ENCODE measurements at regions not wholly inside any gene's neighbourhood (a gene's known extent, or its start where the extent isn't known, plus 50 kb on each side); places are given as distances from the start of the nearest gene placed in this dataset.

DNA sequence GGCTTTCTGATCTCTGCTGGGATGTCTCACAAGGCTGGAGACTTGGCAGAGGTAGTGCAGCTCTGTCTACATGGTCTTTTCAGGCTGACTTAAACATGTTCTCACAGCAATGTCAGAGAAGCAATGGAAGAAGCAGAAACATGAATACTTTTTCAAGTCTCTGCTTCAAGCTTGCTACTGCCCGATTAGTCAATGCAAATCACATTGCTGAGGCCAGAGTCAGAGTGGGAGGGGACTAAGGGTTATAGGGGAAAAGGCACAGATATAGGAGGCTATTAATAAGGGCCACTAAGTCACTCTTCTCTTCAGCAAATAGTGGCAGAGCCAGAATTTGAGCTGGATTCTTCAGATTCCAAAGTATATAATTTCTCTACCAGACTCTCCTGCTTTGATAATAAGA, 390.5 kb downstream of the TMEM135 start:
- no peak for DNase-seq
- no peak overlapping the region for H2BK5ac ChIP-seq (ENCODE audit: insufficient read length, low read length)
- H3K14ac ChIP-seq (ENCODE audit: insufficient read depth, low read length), result no peak overlapping the region
- H3K9ac ChIP-seq (ENCODE audit: extremely low read depth, insufficient read length, low read length), result no peak overlapping the region
- H2BK15ac ChIP-seq (ENCODE audit: low read depth, low read length), result no peak overlapping the region
- TF ChIP-seq, protein P1, sequence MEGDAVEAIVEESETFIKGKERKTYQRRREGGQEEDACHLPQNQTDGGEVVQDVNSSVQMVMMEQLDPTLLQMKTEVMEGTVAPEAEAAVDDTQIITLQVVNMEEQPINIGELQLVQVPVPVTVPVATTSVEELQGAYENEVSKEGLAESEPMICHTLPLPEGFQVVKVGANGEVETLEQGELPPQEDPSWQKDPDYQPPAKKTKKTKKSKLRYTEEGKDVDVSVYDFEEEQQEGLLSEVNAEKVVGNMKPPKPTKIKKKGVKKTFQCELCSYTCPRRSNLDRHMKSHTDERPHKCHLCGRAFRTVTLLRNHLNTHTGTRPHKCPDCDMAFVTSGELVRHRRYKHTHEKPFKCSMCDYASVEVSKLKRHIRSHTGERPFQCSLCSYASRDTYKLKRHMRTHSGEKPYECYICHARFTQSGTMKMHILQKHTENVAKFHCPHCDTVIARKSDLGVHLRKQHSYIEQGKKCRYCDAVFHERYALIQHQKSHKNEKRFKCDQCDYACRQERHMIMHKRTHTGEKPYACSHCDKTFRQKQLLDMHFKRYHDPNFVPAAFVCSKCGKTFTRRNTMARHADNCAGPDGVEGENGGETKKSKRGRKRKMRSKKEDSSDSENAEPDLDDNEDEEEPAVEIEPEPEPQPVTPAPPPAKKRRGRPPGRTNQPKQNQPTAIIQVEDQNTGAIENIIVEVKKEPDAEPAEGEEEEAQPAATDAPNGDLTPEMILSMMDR (conservative IDR thresholded peaks at IDR 0.05), result no peak
- no peak overlapping the region for H3K4ac ChIP-seq (ENCODE audit: low read depth, low read length)
- no peak overlapping the region for H4K91ac ChIP-seq (ENCODE audit: insufficient read length, low read depth, low read length)
- H3K79me1 ChIP-seq (ENCODE audit: insufficient read depth, low read depth, low read length, poor library complexity, severe bottlenecking), result no peaks in the 10 kb centered on the region
- no peaks in the 10 kb centered on the region for H3K27me3 Mint-ChIP-seq (ENCODE audit: low read depth)
- H3K4me2 ChIP-seq (ENCODE audit: insufficient read depth, insufficient read length, low read length), result no peak overlapping the region
- no peak overlapping the region for H4K5ac ChIP-seq (ENCODE audit: insufficient read length, low read depth, low read length)
- no peak overlapping the region for H2BK20ac ChIP-seq (ENCODE audit: low read depth, low read length, poor library complexity, severe bottlenecking)
- no peak overlapping the region for H3K27ac ChIP-seq (ENCODE audit: insufficient read length, low read depth, low read length)
- no peak overlapping the region for H2AFZ ChIP-seq (ENCODE audit: low read length)
- WGBS (ENCODE audit: extremely low coverage, insufficient read length, low lambda C conversion rate), result no CpG with 5 or more reads among the region's 1 CpG
- no peak overlapping the region for H3K18ac ChIP-seq (ENCODE audit: insufficient read length, low read depth, low read length)
- no peak overlapping the region for H3K23ac ChIP-seq (ENCODE audit: insufficient read length, low read depth, low read length)
- no peak overlapping the region for H2BK120ac ChIP-seq (ENCODE audit: low read depth, low read length, poor library complexity, severe bottlenecking)
- H2BK12ac ChIP-seq (ENCODE audit: insufficient read length, low read depth, low read length), result no peak overlapping the region
- H3K9me3 ChIP-seq (ENCODE audit: control insufficient read depth, low read depth, low read length), result no peaks in the 10 kb centered on the region
- peaks cover 5% of the 10 kb centered on the region; the same call in 1 of the 2 replicates for H3K4me1 ChIP-seq (ENCODE audit: insufficient read depth, low read length)
- H3K23me2 ChIP-seq (ENCODE audit: insufficient read length, low read depth, low read length, poor library complexity, severe bottlenecking), result no peaks in the 10 kb centered on the region
- H4K20me1 ChIP-seq (ENCODE audit: control insufficient read depth, insufficient read depth, insufficient read length), result no peaks in the 10 kb centered on the region
- 0 out of 7 replicates have a peak, but pooled peaks cover 0 to 4% (median 0%) of the 10 kb centered on the region in 3 experiments for H3K36me3 Mint-ChIP-seq (ENCODE audit: insufficient read depth in 1 of 3, low read depth in 3 of 3)
- peaks cover 0 to 3% of the 10 kb centered on the region in 2 experiments; a peak in 1 of 5 replicates for H3K9me3 Mint-ChIP-seq
- H4K8ac ChIP-seq (replicated peaks; ENCODE audit: insufficient read length, low read depth, low read length), result no peak overlapping the region
- H3T11ph ChIP-seq (ENCODE audit: low read length), result no peak overlapping the region
- no peak overlapping the region for H3K4me3 Mint-ChIP-seq
- peaks cover 12 to 17% of the 10 kb centered on the region in 2 experiments for H3K4me1 Mint-ChIP-seq
- H2AK5ac ChIP-seq (ENCODE audit: insufficient read length, low read length), result no peak overlapping the region
- H3K79me2 ChIP-seq (ENCODE audit: insufficient read depth, low read length), result no peaks in the 10 kb centered on the region
- H3K27me3 ChIP-seq (ENCODE audit: insufficient read depth, low read length), result no peaks in the 10 kb centered on the region
- H3K27ac Mint-ChIP-seq, result no peak overlapping the region
- H3K56ac ChIP-seq (ENCODE audit: insufficient read length, low read depth, low read length), result no peak overlapping the region

Data from H9 (cell line).